GM21737 (cell line): ENCODE measurements at regions not wholly inside any gene's neighbourhood (a gene's known extent, or its start where the extent isn't known, plus 50 kb on each side); places are given as distances from the start of the nearest gene placed in this dataset.

ENCODE experiments used
- ATAC-seq: cut with Tn5 transposase; IDR thresholded peaks from one replicate; pipeline ENCODE4 v1.9.1; 2021; ENCODE audit warnings: mild to moderate bottlenecking, moderate library complexity; ENCODE audit not compliant: unreplicated experiment

- ATAC-seq = no peak
These were observed 189.0 kb downstream of the LYPLAL1 start for GRCh38 chr1:219362702-219363101.

GRCh38 chr1:219359126-219359525 is 185.4 kb downstream of the LYPLAL1 start:
- ATAC-seq = no peak

GRCh38 chr1:219358080-219358479 is 184.4 kb downstream of the LYPLAL1 start:
- no peak for ATAC-seq

GRCh38 chr1:219354962-219355361 is 181.3 kb downstream of the LYPLAL1 start:
- ATAC-seq = no peak

- no peak for ATAC-seq
These were observed 179.4 kb downstream of the LYPLAL1 start for GRCh38 chr1:219352961-219353651.

GRCh38 chr1:219350172-219350931 is 176.7 kb downstream of the LYPLAL1 start:
- ATAC-seq = no peak

GRCh38 chr1:219347921-219348391 is 174.3 kb downstream of the LYPLAL1 start:
- ATAC-seq = no peak

GRCh38 chr1:219347376-219347775 is 173.7 kb downstream of the LYPLAL1 start:
- no peak for ATAC-seq

- no peak for ATAC-seq
These were observed 172.3 kb downstream of the LYPLAL1 start for GRCh38 chr1:219345953-219346352.

GRCh38 chr1:219342836-219343235 is 169.2 kb downstream of the LYPLAL1 start:
- no peak for ATAC-seq

GRCh38 chr1:219340796-219341195 is 167.1 kb downstream of the LYPLAL1 start:
- no peak for ATAC-seq

GRCh38 chr1:219339466-219339865 is 165.8 kb downstream of the LYPLAL1 start:
- no peak for ATAC-seq

- ATAC-seq = no peak
These were observed 163.9 kb downstream of the LYPLAL1 start for GRCh38 chr1:219337588-219337987.

GRCh38 chr1:219333626-219334025 is 159.9 kb downstream of the LYPLAL1 start:
- no peak for ATAC-seq

- no peak for ATAC-seq
These were observed 157.7 kb downstream of the LYPLAL1 start for GRCh38 chr1:219331424-219331823.

- ATAC-seq = no peak
These were observed 157.0 kb downstream of the LYPLAL1 start for GRCh38 chr1:219330669-219331068.

GRCh38 chr1:219330001-219330400 is 156.3 kb downstream of the LYPLAL1 start:
- ATAC-seq = no peak

- ATAC-seq = no peak
These were observed 155.9 kb downstream of the LYPLAL1 start for GRCh38 chr1:219329578-219329977.

- no peak for ATAC-seq
These were observed 153.2 kb downstream of the LYPLAL1 start for GRCh38 chr1:219326843-219327242.

GRCh38 chr1:219325368-219325742 is 151.7 kb downstream of the LYPLAL1 start:
- no peak for ATAC-seq

- ATAC-seq = no peak
These were observed 151.1 kb downstream of the LYPLAL1 start for GRCh38 chr1:219324629-219325367.

GRCh38 chr1:219324171-219324570 is 150.5 kb downstream of the LYPLAL1 start:
- no peak for ATAC-seq
